NCI-H1105 treated with DMSO at 0.1 percent for 48 hours (cell line): ENCODE measurements at regions not wholly inside any gene's neighbourhood (a gene's known extent, or its start where the extent isn't known, plus 50 kb on each side); places are given as distances from the start of the nearest gene placed in this dataset.
"Not testable (repeated sequence)": the region's sequence is repeated elsewhere in the genome, so short reads cannot be mapped to it uniquely, and the experiment has no call there.

Experiments
- DNase-seq: peaks from one replicate; lab custom pipeline; 2025; lab: John Stamatoyannopoulos, UW

DNA sequence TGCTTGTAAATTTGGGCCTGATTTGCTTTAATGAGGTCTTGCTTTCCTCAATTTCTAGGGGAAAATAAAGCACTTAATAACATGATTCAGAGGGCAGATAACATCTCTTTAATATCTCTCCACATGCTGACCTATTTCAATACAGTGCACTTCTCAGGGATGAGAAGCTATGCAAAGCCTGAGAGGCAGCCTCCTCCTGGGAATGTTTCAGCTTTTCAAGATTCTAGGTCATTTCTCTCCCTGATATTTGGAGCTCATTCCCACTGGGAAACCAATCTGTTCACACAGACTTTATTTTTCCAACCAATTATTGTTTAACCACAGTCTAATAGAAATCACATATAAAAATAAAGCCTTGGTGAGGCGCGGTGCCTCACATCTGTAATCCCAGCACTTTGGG, 67.0 kb upstream of the LSAMP start:
- no peak for DNase-seq

DNA sequence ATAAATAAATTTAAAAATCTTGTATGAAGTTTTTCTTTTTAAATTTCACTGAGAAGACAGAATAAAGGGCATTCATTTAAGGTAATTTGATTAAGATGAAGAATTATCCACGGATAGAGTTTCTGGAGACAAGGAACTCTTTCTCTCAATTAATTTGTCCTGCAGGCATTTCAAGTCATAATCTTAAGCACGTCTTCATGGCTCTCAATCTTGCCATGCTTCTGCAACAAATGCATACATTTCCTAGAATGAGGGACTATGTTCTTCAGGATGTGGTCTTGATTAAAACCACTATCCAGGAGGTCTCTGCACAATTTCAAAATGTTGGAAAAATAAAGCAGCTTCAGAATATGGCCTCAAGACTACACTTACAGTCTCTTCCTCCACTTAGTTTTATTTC, 67.6 kb upstream of the LSAMP start:
- no peak for DNase-seq

DNA sequence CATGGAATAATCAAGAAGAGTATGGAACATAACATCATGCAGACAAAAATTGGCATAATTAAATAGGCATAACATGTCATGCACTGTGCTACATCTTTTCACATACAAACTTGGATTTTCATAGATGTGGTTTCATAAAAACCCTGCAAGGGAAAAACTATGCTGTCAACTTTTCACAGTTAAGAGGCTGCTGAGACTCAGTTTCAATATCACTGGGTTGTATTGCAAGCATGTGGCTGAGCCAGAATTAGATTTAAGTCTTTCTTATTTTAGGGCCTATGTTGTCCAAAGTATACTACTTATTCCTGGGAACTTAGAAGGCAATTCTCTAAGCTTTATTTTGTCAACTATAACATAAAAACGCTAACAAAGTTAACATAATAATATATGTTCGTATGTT, 70.7 kb upstream of the LSAMP start:
- no peak for DNase-seq

DNA sequence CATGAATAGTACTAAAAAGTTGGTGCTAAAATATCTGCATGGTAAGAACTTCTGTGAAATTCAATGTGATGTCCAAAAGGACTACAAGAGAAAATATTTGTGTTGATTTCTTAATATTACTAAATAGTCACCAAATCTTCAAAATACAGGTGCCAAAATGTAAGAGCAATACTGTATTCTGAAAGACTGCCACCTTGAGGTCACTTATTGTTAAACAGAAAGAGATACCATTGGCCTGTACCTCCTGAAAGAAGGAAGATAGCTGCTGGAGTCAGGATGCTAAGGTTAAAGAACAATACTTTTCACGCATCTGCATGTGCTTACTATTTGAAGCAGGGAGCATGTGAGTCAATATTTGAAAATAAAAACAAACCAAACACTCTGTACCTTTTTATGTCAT, 72.0 kb upstream of the LSAMP start:
- DNase-seq: peak; percentile 15

DNA sequence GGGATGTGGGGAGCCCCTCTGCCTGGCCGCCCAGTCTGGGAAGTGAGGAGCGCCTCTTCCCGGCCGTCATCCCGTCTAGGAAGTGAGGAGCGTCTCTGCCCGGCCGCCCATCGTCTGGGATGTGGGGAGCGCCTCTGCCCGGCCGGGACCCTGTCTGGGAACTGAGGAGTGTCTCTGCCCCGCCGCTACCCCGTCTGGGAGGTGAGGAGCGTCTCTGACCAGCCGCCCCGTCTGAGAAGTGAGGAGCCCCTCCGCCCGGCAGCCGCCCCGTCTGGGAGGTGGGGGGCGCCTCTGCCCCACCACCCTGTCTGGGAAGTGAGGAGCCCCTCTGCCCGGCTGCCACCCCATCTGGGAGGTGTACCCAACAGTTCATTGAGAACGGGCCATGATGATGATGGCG, 73.8 kb upstream of the LSAMP start:
- not testable (repeated sequence) for DNase-seq

DNA sequence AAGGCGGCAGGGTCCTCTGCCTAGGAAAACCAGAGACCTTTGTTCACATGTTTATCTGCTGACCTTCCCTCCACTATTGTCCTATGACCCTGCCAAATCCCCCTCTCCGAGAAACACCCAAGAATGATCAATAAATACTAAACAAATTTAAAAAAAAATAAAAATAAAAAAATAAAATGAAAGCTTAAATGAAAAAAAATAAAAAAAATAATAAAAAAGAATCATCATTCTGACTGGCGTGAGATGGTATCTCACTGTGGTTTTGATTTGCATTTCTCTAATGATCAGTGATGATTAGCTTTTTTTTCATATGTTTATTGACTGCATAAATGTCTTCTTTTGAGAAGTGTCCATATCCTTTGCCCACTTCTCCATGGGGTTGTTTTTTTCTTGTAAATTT, 74.5 kb upstream of the LSAMP start:
- DNase-seq: not testable (repeated sequence)

DNA sequence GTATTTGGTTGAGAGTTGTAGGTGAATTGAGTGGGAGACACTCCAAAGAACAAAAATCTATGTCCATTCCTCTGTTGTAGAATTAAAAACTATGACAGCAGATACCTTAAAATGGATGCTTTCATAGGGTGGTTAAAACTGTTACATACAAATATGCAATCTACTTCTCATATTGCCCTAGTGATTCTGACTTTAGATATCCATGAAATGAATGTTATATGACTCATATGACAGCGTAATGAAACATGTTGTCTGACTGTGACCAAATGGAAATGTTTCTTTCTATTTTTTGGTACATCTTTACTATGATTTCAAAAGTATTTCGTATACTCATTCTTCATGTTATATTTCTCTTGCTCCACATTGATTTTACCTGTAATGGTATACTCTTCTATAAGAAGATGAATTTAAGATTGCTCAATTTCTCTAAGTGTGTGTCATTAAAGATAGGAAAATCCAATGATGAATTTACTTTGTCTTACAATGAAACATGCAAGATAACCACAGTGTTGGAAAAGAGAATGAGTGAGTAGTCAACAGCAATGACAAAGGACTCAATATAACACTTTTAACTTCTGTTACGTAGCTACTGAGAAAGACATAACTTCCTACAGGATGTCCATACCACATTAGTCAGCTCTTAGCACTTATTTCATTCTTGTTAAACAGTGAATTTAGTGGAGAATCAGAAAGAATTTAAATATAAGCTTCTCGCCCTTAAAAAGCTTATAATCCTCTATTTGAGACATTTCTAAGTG, 79.3 kb upstream of the LSAMP start:
- DNase-seq: no peak

DNA sequence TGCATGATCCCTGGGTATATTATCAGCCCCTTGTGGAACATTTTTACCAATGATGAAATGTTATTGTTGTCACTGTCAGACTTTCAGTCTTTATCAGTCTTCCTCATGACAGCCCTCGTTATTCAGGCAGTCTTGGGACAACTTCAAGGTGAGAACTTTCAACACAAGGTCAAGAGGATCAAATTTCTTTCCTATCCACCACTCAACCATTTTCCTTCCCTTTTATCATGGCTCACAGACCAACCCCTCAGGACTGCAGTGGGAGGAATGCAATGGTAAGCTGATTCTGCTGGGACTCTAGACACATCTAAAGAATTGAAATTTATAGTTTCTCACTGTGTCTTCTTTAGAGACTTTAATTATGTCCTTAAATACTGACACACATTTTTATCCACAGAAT, 107.0 kb upstream of the LSAMP start:
- no peak for DNase-seq

DNA sequence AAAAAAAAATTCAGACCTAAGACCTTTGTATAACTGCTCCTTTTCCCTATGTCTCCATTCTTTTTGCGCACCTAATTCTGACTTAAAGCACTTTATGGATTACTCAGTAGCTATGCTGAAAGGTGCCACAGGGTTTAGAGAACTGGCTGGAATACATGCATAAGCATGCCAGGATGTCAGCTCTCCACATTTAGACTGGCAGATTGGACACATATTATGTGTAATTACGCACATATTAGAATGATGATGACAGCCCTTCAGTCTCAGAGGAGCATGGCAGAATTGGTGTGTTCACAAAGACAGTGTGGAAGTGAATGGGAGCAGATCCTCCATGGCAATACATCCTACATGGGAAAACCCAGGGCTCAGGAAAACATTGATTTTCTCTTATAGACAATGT, 108.1 kb upstream of the LSAMP start:
- no peak for DNase-seq

DNA sequence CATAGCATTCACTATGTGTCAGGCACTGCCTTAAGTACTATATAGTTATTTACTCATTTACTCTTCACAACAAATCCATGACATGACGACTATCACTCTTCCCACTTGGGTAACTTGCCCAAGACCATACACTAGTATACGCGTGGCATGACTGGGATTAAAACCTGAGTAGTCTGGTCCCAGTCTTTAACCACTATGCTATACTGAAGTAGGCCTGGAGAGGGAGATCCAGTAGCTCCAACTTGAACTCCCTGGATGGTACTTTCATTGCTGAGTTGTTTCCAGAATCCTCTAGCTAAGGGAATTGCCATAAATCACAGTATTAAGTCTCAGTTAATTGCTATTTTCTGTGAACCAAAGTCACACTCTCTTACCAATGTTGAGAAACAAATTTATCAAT, 116.2 kb upstream of the LSAMP start:
- DNase-seq: no peak

DNA sequence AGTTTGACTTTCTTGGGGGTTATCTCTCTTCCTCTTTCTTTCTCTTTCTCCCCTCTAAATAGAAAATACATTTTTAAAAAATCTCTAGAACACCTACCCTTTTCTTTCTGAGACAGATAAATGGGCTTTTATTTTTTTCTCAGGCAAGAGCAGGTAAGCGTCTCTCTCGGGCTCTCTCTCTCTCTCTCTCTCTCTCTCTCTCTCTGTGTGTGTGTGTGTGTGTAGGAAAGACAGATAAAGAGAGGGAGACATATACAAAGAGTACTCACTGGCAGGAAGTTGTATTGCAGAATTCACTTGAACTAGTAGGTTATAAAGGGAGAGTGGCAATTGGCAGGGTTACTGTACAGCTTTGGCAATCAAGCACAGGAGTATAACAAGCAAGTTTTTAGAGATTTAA, 118.1 kb upstream of the LSAMP start:
- no peak for DNase-seq

DNA sequence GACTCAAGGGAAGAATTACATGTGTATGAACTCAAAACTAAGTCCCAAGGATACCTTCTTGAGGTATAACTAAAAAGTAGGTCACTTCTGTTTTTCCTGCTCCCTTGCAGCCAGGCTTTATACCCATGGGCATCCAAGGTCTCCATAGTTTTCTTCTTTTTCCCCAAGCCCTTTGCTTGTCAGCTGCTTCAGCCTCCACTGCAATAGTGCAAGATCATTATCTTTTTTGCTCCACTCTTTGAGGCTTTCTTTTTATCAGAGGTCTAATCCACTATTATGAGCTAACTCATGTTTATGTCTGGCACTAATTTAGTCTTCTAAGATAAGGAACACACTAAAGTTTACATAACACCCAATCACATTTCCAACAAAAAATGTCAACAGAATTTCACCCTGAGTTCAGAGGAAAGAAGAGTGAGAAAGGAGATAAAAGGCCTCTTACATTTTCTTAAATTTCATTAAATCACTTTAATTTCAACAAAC, 121.2 kb upstream of the LSAMP start:
- DNase-seq: no peak

DNA sequence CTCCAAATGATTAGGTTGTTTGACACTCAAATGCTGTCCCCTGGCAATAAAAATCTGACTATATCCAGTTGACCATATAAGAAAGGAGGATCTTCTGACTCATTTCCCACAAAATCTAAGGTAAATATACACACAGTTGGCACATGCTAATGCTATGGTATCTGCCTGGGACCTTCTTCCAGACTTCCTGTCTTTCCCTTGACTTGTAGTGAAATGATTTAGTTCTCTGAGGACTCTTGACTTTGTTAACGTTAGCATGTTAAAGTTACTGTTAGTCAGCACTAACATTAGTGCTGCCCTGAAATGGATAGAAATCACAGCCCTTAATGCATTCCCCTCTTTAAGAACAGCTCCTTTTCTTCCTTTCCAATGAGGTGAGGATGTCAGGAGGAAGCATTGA, 124.3 kb upstream of the LSAMP start:
- DNase-seq: no peak

DNA sequence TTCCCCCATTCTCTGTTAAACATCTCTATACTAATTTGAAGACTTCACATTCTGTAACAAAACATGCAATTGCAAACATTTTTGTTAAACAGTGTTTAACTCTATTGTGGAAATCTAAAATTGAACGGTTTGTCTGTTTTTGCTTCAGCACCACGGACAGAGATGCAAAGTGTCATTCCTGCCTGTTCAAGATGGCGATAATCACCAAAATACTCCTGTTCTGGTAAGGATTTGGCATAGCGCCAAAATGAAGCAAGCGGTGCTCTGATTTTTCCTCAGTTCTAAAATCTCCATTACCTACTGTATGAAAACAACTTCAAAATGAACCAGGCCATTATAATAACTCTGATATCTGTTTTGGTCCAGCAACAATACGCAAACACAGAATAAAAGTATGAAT, 129.7 kb upstream of the TUSC7 start:
- DNase-seq: no peak

DNA sequence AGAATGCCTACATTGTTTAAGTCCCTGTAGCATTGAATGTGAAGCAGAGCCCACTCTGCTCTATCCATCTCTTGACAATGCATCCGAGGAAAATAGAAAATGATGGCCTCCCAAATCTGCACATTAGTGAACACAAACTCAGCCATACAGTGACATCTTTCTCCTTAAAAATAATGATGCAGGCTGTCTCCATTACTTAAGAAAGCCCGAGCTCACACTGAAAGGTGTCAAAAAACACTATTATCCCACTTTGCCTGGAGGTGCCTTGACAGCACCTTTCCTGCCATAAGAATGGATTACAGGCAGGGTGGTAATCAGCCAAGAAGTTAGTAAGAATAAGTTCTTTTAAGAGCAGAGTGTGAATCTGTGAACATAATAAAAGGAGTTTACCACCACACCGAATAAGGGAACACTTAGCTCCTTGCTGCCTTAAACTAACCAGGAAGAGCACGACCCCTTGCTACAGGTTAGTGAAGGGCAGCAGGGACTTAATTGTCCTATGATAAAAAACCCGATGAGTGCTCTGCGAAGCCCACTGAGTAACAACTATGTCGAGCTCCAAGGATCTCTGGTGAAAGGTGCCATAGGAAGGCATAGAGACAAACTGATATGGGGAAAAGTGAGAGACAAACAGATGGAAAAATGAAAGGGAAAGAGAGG, 123.2 kb upstream of the TUSC7 start:
- no peak for DNase-seq

DNA sequence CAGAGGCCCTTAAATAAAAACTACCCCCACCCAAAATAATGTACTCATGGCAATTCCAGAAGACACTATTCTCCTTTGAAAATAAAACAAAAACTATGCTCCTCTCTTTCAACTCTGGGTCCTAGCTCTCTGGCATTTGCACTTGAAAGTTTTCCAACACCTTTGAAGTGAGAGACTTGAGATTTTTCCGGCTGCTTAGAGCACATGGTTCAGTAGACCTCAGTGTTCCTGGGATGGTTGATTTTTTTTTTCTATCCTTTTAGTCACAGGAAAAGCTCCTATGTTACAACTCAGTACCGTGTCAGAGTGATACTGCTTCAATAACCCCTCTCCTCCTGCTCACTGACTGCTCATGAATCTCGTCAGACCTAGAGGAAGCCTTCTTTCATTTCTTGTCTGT, 118.3 kb upstream of the TUSC7 start:
- DNase-seq: no peak

DNA sequence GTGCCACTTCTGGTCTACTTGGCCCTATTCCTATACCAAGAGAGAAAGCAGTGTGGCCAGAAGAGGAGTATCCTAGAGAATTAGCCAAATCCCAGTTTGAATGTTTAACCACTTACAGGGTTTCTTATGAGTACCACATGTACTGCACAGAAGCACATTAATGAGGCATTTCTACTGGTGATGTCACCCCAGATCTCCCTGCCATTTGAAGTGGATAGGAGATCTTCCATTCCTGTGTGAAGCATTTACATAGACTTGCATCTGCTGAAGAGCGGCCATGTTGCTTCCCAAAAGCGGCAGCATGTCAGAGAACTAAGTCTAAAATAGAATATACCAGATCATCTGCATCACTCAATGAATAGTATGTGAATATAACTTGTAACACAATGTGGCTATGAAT, 108.4 kb upstream of the TUSC7 start:
- DNase-seq: no peak

DNA sequence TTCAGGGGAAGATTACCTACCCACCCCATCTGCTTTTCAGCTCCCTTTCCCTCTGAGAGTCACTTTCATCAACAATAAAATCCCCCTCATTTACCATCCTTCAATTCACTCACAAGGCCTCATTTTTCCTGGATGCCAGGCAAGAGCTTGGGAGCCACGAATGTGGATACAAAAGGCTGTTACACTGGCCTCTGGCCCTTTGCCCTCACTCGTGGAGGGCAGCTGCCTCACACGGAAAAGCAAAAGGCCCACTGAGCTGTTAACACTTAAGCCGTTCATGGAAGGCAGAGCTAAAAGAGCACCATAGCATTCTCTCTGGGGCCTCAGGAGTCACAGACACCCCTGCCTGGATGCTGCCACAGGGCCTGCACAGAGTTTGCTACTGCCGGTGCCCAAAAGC, 102.4 kb upstream of the TUSC7 start:
- no peak for DNase-seq

DNA sequence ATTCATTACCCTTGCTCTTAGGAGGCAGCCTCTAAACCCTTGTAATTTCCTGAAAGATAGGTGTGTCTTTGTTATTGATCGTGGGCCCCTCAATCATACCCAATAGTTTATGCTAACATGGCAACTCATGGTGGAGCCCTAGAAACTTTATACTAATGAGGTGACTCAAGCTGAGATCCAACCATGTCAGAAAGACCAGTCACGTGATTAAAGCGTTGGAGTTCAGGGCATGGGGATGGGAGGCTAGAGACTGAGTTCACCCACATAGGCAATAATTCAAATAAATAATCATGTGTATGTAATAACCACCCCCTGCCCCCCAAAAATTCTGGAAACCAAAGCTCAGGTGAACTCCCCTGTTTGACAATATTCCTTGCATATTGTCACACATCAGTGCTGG, 99.5 kb upstream of the TUSC7 start:
- DNase-seq: no peak

DNA sequence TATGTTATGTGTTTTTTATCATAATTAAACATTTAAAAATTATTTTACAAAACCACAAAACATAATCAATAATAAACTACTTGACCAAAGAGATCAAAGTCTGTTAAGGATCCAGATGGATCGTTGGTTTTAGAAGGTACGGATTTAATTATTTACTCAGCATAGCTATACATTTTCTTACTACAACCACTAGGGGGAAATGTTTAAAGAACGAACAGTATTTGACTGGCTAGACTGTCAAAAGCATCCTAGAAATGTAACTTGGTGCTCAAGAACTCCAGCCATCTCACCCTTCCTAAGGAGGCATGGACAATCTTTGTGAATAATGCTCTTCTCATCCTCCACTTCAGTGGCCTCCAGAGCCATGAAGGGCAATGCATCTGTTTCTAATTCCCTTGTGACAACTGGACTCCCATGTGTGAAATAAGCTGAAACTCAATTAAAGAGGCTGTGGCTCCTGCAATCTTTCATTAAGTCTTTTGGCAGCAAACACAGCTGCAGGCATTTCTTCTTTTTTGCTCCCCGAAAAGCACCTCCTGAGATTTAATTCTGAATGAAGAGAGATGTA, 94.7 kb upstream of the TUSC7 start:
- peak; percentile 15 for DNase-seq

DNA sequence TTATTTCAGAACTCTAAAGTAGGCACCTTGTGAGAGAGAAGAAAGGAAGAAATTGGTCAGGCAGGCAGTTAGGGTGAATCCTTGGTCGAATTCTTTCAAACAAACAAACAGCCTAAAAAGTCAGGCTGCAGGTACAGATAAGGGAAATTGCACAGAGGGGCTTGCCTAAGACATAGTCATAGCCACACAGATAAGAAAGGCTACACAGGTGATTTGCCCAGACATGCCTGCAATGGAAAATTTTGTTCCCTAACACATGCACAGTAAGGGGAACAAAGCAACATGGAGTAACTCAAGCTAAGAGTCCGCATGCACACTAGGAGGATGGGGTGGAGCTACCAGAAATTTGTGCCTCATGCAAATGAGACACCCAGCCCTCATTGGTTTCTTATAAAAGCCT, 91.4 kb upstream of the TUSC7 start:
- no peak for DNase-seq

DNA sequence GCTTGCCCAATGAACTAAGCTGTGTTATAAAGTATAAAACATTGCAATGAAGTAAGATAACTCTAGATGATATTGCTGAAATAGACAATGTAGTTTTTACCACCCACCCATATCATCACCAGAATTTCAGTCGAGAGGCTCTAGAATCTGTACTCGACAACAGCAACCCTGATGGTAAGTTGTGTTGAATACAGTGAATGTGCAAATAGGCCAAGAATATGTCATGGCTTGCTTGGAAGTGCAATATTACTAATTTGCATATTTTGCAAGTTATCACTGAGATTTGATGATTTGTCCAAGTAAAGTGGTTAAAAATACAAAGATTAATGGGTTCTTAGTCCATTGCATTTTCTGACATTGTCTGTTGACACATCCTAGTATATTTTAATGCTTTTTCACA, 90.6 kb upstream of the TUSC7 start:
- no peak for DNase-seq

DNA sequence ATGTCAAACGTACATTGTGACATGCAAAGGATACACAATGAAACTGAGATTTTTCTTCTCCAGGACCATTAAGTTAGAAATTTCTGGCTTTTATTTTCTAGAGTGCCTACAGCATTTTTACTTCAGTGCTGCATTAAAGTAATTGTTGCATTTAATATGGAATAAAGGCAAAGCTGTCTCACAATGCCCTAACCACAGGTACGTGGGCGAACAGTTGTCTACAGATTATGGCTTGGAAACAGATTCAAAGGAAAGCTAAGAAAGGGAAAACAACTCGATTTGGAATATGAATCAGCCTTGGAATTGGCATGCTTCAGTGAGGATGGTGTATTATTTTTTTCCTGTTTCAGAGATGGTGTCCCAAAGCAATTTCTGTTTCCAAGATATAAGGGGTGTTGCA, 79.1 kb upstream of the TUSC7 start:
- DNase-seq: no peak

DNA sequence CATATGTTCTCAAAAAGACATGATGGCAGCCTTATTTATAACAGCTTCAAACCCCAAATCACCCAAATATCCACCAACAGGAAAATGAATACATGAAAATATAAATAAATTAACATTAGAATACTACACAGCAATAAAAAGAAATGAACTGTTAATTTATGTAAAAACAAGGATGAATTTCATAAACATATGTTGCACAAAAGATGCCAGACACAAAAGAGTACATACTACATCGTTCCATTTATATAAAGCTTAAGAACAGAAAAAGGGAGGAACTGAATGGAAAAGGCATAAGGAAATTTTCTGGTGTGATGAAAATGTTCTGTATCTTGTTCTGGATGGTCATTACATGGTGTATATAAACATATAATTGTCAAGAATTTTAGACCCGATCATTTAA, 69.9 kb upstream of the TUSC7 start:
- DNase-seq: no peak
